ENCODE measurements at regions not wholly inside any gene's neighbourhood (a gene's known extent, or its start where the extent isn't known, plus 50 kb on each side); places are given as distances from the start of the nearest gene placed in this dataset.

DNA sequence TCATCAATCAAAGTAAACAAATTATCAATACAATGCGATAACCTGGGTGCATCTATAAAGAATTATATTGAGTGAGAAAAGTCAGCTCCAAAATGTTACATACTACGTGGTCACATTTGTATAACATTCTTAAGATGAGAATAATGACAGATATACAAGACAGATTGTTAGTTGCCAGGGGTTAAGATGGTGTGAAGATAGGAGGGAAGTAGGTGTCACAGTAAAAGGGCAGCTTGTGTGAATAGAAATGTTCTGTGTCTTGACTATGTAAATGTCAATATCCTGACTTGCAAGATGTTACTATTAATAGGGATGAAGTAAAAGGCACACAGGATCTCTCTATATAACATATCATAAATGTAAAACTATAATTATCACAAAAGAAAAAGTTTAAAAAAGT is 611.2 kb upstream of the SPRY2 start:
- TF ChIP-seq, protein P1, sequence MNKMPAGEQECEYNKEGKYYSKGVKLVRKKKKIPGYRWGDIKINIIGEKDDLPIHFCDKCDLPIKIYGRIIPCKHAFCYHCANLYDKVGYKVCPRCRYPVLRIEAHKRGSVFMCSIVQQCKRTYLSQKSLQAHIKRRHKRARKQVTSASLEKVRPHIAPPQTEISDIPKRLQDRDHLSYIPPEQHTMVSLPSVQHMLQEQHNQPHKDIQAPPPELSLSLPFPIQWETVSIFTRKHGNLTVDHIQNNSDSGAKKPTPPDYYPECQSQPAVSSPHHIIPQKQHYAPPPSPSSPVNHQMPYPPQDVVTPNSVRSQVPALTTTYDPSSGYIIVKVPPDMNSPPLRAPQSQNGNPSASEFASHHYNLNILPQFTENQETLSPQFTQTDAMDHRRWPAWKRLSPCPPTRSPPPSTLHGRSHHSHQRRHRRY (tag by site-specific recombination; IDR thresholded peaks at IDR 0.05) = no peak
- TF ChIP-seq, protein P2, sequence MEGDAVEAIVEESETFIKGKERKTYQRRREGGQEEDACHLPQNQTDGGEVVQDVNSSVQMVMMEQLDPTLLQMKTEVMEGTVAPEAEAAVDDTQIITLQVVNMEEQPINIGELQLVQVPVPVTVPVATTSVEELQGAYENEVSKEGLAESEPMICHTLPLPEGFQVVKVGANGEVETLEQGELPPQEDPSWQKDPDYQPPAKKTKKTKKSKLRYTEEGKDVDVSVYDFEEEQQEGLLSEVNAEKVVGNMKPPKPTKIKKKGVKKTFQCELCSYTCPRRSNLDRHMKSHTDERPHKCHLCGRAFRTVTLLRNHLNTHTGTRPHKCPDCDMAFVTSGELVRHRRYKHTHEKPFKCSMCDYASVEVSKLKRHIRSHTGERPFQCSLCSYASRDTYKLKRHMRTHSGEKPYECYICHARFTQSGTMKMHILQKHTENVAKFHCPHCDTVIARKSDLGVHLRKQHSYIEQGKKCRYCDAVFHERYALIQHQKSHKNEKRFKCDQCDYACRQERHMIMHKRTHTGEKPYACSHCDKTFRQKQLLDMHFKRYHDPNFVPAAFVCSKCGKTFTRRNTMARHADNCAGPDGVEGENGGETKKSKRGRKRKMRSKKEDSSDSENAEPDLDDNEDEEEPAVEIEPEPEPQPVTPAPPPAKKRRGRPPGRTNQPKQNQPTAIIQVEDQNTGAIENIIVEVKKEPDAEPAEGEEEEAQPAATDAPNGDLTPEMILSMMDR (tag by site-specific recombination; IDR thresholded peaks at IDR 0.05) = no peak
- no peak for TF ChIP-seq ZNF175 (tag by site-specific recombination; IDR thresholded peaks at IDR 0.05)
- no peak for TF ChIP-seq ZNF214 (tag by site-specific recombination; IDR thresholded peaks at IDR 0.05; ENCODE audit: borderline replicate concordance)
- TF ChIP-seq, protein P3, sequence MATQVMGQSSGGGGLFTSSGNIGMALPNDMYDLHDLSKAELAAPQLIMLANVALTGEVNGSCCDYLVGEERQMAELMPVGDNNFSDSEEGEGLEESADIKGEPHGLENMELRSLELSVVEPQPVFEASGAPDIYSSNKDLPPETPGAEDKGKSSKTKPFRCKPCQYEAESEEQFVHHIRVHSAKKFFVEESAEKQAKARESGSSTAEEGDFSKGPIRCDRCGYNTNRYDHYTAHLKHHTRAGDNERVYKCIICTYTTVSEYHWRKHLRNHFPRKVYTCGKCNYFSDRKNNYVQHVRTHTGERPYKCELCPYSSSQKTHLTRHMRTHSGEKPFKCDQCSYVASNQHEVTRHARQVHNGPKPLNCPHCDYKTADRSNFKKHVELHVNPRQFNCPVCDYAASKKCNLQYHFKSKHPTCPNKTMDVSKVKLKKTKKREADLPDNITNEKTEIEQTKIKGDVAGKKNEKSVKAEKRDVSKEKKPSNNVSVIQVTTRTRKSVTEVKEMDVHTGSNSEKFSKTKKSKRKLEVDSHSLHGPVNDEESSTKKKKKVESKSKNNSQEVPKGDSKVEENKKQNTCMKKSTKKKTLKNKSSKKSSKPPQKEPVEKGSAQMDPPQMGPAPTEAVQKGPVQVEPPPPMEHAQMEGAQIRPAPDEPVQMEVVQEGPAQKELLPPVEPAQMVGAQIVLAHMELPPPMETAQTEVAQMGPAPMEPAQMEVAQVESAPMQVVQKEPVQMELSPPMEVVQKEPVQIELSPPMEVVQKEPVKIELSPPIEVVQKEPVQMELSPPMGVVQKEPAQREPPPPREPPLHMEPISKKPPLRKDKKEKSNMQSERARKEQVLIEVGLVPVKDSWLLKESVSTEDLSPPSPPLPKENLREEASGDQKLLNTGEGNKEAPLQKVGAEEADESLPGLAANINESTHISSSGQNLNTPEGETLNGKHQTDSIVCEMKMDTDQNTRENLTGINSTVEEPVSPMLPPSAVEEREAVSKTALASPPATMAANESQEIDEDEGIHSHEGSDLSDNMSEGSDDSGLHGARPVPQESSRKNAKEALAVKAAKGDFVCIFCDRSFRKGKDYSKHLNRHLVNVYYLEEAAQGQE (tag by site-specific recombination; IDR thresholded peaks at IDR 0.05) = no peak
- TF ChIP-seq ZNF626 (tag by site-specific recombination; IDR thresholded peaks at IDR 0.05) = no peak
- no peak for TF ChIP-seq BCL11A (tag by site-specific recombination; IDR thresholded peaks at IDR 0.05; ENCODE audit: low read depth)
- TF ChIP-seq, protein P4, sequence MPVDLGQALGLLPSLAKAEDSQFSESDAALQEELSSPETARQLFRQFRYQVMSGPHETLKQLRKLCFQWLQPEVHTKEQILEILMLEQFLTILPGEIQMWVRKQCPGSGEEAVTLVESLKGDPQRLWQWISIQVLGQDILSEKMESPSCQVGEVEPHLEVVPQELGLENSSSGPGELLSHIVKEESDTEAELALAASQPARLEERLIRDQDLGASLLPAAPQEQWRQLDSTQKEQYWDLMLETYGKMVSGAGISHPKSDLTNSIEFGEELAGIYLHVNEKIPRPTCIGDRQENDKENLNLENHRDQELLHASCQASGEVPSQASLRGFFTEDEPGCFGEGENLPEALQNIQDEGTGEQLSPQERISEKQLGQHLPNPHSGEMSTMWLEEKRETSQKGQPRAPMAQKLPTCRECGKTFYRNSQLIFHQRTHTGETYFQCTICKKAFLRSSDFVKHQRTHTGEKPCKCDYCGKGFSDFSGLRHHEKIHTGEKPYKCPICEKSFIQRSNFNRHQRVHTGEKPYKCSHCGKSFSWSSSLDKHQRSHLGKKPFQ (tag by site-specific recombination; IDR thresholded peaks at IDR 0.05) = no peak
- no peak for TF ChIP-seq EGR2 (tag by site-specific recombination; IDR thresholded peaks at IDR 0.05; ENCODE audit: low read depth)
- TF ChIP-seq ZEB2 (tag by site-specific recombination; IDR thresholded peaks at IDR 0.05) = no peak
- TF ChIP-seq, protein P5, sequence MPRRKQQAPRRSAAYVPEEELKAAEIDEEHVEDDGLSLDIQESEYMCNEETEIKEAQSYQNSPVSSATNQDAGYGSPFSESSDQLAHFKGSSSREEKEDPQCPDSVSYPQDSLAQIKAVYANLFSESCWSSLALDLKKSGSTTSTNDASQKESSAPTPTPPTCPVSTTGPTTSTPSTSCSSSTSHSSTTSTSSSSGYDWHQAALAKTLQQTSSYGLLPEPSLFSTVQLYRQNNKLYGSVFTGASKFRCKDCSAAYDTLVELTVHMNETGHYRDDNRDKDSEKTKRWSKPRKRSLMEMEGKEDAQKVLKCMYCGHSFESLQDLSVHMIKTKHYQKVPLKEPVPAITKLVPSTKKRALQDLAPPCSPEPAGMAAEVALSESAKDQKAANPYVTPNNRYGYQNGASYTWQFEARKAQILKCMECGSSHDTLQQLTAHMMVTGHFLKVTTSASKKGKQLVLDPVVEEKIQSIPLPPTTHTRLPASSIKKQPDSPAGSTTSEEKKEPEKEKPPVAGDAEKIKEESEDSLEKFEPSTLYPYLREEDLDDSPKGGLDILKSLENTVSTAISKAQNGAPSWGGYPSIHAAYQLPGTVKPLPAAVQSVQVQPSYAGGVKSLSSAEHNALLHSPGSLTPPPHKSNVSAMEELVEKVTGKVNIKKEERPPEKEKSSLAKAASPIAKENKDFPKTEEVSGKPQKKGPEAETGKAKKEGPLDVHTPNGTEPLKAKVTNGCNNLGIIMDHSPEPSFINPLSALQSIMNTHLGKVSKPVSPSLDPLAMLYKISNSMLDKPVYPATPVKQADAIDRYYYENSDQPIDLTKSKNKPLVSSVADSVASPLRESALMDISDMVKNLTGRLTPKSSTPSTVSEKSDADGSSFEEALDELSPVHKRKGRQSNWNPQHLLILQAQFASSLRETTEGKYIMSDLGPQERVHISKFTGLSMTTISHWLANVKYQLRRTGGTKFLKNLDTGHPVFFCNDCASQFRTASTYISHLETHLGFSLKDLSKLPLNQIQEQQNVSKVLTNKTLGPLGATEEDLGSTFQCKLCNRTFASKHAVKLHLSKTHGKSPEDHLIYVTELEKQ (tag by site-specific recombination; IDR thresholded peaks at IDR 0.05; ENCODE audit: borderline replicate concordance) = no peak
- TF ChIP-seq, protein P6, sequence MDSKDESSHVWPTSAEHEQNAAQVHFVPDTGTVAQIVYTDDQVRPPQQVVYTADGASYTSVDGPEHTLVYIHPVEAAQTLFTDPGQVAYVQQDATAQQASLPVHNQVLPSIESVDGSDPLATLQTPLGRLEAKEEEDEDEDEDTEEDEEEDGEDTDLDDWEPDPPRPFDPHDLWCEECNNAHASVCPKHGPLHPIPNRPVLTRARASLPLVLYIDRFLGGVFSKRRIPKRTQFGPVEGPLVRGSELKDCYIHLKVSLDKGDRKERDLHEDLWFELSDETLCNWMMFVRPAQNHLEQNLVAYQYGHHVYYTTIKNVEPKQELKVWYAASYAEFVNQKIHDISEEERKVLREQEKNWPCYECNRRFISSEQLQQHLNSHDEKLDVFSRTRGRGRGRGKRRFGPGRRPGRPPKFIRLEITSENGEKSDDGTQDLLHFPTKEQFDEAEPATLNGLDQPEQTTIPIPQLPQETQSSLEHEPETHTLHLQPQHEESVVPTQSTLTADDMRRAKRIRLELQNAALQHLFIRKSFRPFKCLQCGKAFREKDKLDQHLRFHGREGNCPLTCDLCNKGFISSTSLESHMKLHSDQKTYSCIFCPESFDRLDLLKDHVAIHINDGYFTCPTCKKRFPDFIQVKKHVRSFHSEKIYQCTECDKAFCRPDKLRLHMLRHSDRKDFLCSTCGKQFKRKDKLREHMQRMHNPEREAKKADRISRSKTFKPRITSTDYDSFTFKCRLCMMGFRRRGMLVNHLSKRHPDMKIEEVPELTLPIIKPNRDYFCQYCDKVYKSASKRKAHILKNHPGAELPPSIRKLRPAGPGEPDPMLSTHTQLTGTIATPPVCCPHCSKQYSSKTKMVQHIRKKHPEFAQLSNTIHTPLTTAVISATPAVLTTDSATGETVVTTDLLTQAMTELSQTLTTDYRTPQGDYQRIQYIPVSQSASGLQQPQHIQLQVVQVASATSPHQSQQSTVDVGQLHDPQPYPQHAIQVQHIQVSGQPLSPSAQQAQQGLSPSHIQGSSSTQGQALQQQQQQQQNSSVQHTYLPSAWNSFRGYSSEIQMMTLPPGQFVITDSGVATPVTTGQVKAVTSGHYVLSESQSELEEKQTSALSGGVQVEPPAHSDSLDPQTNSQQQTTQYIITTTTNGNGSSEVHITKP (tag by site-specific recombination; IDR thresholded peaks at IDR 0.05) = no peak
- no peak for TF ChIP-seq ZNF324 (tag by site-specific recombination; IDR thresholded peaks at IDR 0.05)
